MM.1S (cell line): ENCODE measurements at regions not wholly inside any gene's neighbourhood (a gene's known extent, or its start where the extent isn't known, plus 50 kb on each side); places are given as distances from the start of the nearest gene placed in this dataset.

Experiments
- DNase-seq: peaks from one replicate; pipeline ENCODE4 v3.0.0-alpha.2; 2015
- H2AFZ ChIP-seq: fragments of 300-600 bp; sonication (generic); 2 replicates; pipeline ENCODE4 v1.6.0; 2016; ENCODE audit warnings: antibody characterized with exemption, low read length
- H3F3A ChIP-seq: fragments of 300-600 bp; sonication (generic); 2 replicates; pipeline ENCODE4 v1.6.1; 2016; ENCODE audit warnings: mild to moderate bottlenecking, antibody characterized with exemption, low read length, moderate library complexity, mixed read lengths; ENCODE audit not compliant: insufficient read depth
- H3K27ac ChIP-seq: fragments of 300-600 bp; sonication (generic); 2 replicates; pipeline ENCODE4 v1.5.1; 2016; ENCODE audit warnings: mild to moderate bottlenecking, low read length
- H3K27me3 ChIP-seq: fragments of 300-600 bp; sonication (generic); replicated peaks from 2 replicates; pipeline ENCODE4 v1.6.0; 2016; ENCODE audit warnings: low read length; ENCODE audit not compliant: insufficient read depth
- H3K36me3 ChIP-seq: fragments of 300-600 bp; sonication (generic); replicated peaks from 2 replicates; pipeline ENCODE4 v1.6.1; 2016; ENCODE audit warnings: mild to moderate bottlenecking, low read length, mixed read lengths; ENCODE audit not compliant: insufficient read depth
- H3K4me1 ChIP-seq: fragments of 300-600 bp; sonication (generic); 2 replicates; pipeline ENCODE4 v1.6.1; 2016; ENCODE audit warnings: low read length, mixed read lengths
- H3K4me2 ChIP-seq: fragments of 300-600 bp; sonication (generic); 2 replicates; pipeline ENCODE4 v1.6.0; 2016; ENCODE audit warnings: low read depth, low read length
- H3K4me3 ChIP-seq: fragments of 300-600 bp; sonication (generic); 2 replicates; pipeline ENCODE4 v1.5.1; 2016; ENCODE audit warnings: low read length, mixed read lengths
- H3K79me2 ChIP-seq: fragments of 300-600 bp; sonication (generic); 2 replicates; pipeline ENCODE4 v1.6.1; 2016; ENCODE audit warnings: mixed run types, low read length, mixed read lengths
- H3K9ac ChIP-seq: fragments of 300-600 bp; sonication (generic); 2 replicates; pipeline ENCODE4 v1.6.1; 2016; ENCODE audit warnings: low read length, mixed read lengths
- H3K9me2 ChIP-seq: fragments of 300-600 bp; sonication (generic); replicated peaks from 2 replicates; pipeline ENCODE4 v1.6.1; 2016; ENCODE audit warnings: mild to moderate bottlenecking, low read length, mixed read lengths; ENCODE audit not compliant: insufficient read depth
- H3K9me3 ChIP-seq: fragments of 300-600 bp; sonication (generic); replicated peaks from 2 replicates; pipeline ENCODE4 v1.6.1; 2016; ENCODE audit warnings: mild to moderate bottlenecking, low read length, mixed read lengths; ENCODE audit not compliant: insufficient read depth
- H4K20me1 ChIP-seq: fragments of 300-600 bp; sonication (generic); 2 replicates; pipeline ENCODE4 v1.6.1; 2016; ENCODE audit warnings: mild to moderate bottlenecking, low read length, moderate library complexity, mixed read lengths; ENCODE audit not compliant: insufficient read depth
- CTCF ChIP-seq: fragments of 300-600 bp; sonication (generic); IDR thresholded peaks from 2 replicates; pipeline ENCODE4 v1.5.1; 2016; ENCODE audit warnings: antibody characterized with exemption, low read length, mixed read lengths
- EZH2 ChIP-seq: fragments of 300-600 bp; sonication (generic); optimal IDR thresholded peaks from 2 replicates; pipeline ENCODE3; 2017; ENCODE audit warnings: low read depth, mild to moderate bottlenecking, antibody characterized with exemption, low read length, mixed read lengths
- EZH2phosphoT487 ChIP-seq: fragments of 300-600 bp; sonication (generic); IDR thresholded peaks from 2 replicates; pipeline ENCODE4 v1.6.1; 2018; ENCODE audit warnings: antibody characterized with exemption, low read length

- Histone ChIP-seq H3K4me1 (no peaks in the 10 kb centered on the region), H3F3A (no peaks in the 10 kb centered on the region), H3K9me2 (no peaks in the 10 kb centered on the region), H3K79me2 (no peaks in the 10 kb centered on the region), H3K27me3 (no peaks in the 10 kb centered on the region), H3K27ac (no peak overlapping the region), H2AFZ (no peak overlapping the region), H3K9ac (no peak overlapping the region), H3K4me2 (no peak overlapping the region), H3K9me3 (no peaks in the 10 kb centered on the region), H4K20me1 (no peaks in the 10 kb centered on the region), H3K36me3 (no peaks in the 10 kb centered on the region), H3K4me3 (no peak overlapping the region)
- no peak for TF ChIP-seq EZH2phosphoT487
- no peak for TF ChIP-seq EZH2
- TF ChIP-seq CTCF, result no peak
- DNase-seq, result no peak
Measured at GRCh38 chr1:57881639-57882038, 457.8 kb upstream of the DAB1 start.

GRCh38 chr1:57879700-57880099 is 455.8 kb upstream of the DAB1 start:
- TF ChIP-seq CTCF (no peak), EZH2 (no peak), EZH2phosphoT487 (no peak)
- Histone ChIP-seq H2AFZ (no peak overlapping the region), H3K9me3 (no peaks in the 10 kb centered on the region), H3F3A (no peaks in the 10 kb centered on the region), H4K20me1 (no peaks in the 10 kb centered on the region), H3K27me3 (no peaks in the 10 kb centered on the region), H3K27ac (no peak overlapping the region), H3K4me3 (no peak overlapping the region), H3K79me2 (no peaks in the 10 kb centered on the region), H3K4me1 (no peaks in the 10 kb centered on the region), H3K9ac (no peak overlapping the region), H3K4me2 (no peak overlapping the region), H3K36me3 (no peaks in the 10 kb centered on the region), H3K9me2 (no peaks in the 10 kb centered on the region)
- no peak for DNase-seq

- DNase-seq, result no peak
- H3K4me1 ChIP-seq, result no peaks in the 10 kb centered on the region
- H4K20me1 ChIP-seq, result no peaks in the 10 kb centered on the region
- no peaks in the 10 kb centered on the region for H3K36me3 ChIP-seq
- no peak overlapping the region for H3K4me3 ChIP-seq
- no peaks in the 10 kb centered on the region for H3K79me2 ChIP-seq
- no peaks in the 10 kb centered on the region for H3K9me2 ChIP-seq
- TF ChIP-seq EZH2, result no peak
- TF ChIP-seq EZH2phosphoT487, result no peak
- no peak for TF ChIP-seq CTCF
- H3K4me2 ChIP-seq, result no peak overlapping the region
- no peak overlapping the region for H3K9ac ChIP-seq
- no peaks in the 10 kb centered on the region for H3K9me3 ChIP-seq
- no peak overlapping the region for H3K27ac ChIP-seq
- H3F3A ChIP-seq, result no peaks in the 10 kb centered on the region
- H2AFZ ChIP-seq, result no peak overlapping the region
- H3K27me3 ChIP-seq, result no peaks in the 10 kb centered on the region
Measured at GRCh38 chr1:57874418-57874877, 450.6 kb upstream of the DAB1 start.
